IMR-90 (cell line): ENCODE measurements at regions not wholly inside any gene's neighbourhood (a gene's known extent, or its start where the extent isn't known, plus 50 kb on each side); places are given as distances from the start of the nearest gene placed in this dataset.

Experiments
- ATAC-seq: fragments of 200-7000 bp; cut with Tn5 transposase; 2 replicates; pipeline ENCODE4 v1.9.1; 2020; ENCODE audit warnings: low read depth, mild to moderate bottlenecking, moderate library complexity
- BruUV-seq: library from RNA; stranded (reverse); fragments of 400-500 nt; replicated peaks from 2 replicates; lab custom pipeline; 2021; lab: Mats Ljungman, UMichigan
- CTCF ChIA-PET: fragments of 300-600 bp; formaldehyde crosslinking; extraction: SDS; loops from one replicate; lab custom pipeline; 2021; ENCODE audit warnings: antibody characterized with exemption; lab: Yijun Ruan, JAX
- POLR2A ChIA-PET: fragments of 300-600 bp; sonication (Branson Sonifier 250); formaldehyde crosslinking; loops from one replicate; lab custom pipeline; 2022; ENCODE audit warnings: antibody characterized with exemption; ENCODE audit not compliant: unreplicated experiment; lab: Charles Lee
- DNase-seq: peaks from one replicate; pipeline ENCODE4 v3.0.0; 2013
- H2AFZ ChIP-seq: replicated peaks from 2 replicates; pipeline ENCODE3; 2013; ENCODE audit warnings: low read length, mild to moderate bottlenecking; ENCODE audit not compliant: poor library complexity
- H2AK5ac ChIP-seq: 2 replicates; pipeline ENCODE4 v1.6.1; 2013; ENCODE audit warnings: low read depth, low read length, inconsistent platforms
- H2AK9ac ChIP-seq: replicated peaks from 2 replicates; pipeline ENCODE3; 2013; ENCODE audit warnings: mild to moderate bottlenecking, low read depth, low read length, moderate library complexity; ENCODE audit not compliant: poor library complexity
- H2BK120ac ChIP-seq: 2 replicates; pipeline ENCODE4 v1.6.1; 2013; ENCODE audit warnings: low read depth, low read length, inconsistent platforms
- H2BK15ac ChIP-seq: 3 replicates; pipeline ENCODE4 v1.6.1; 2013; ENCODE audit warnings: low read depth, low read length, inconsistent platforms
- H2BK20ac ChIP-seq: 2 replicates; pipeline ENCODE4 v1.6.1; 2013; ENCODE audit warnings: low read depth, mild to moderate bottlenecking, inconsistent platforms, low read length, moderate library complexity
- H2BK5ac ChIP-seq: 2 replicates; pipeline ENCODE4 v1.6.1; 2013; ENCODE audit warnings: mild to moderate bottlenecking, low read depth, low read length, inconsistent platforms; ENCODE audit not compliant: poor library complexity, severe bottlenecking
- H3K14ac ChIP-seq: replicated peaks from 2 replicates; pipeline ENCODE4 v1.6.1; 2013; ENCODE audit warnings: low read depth, low read length, inconsistent platforms
- H3K18ac ChIP-seq: 2 replicates; pipeline ENCODE4 v1.6.1; 2013; ENCODE audit warnings: low read depth, low read length, control low read depth
- H3K23ac ChIP-seq: 2 replicates; pipeline ENCODE4 v1.6.1; 2013; ENCODE audit warnings: low read depth, low read length, inconsistent platforms
- H3K27ac ChIP-seq: 2 replicates; pipeline ENCODE4 v1.5.1; 2013; ENCODE audit warnings: mild to moderate bottlenecking, control low read depth, low read length; ENCODE audit not compliant: insufficient read depth
- H3K27me3 ChIP-seq: 2 replicates; pipeline ENCODE4 v1.6.1; 2013; ENCODE audit warnings: low read length; ENCODE audit not compliant: control insufficient read depth, insufficient read depth
- H3K36me3 ChIP-seq: 2 replicates; pipeline ENCODE4 v1.6.1; 2013; ENCODE audit warnings: low read length, mixed read lengths; ENCODE audit not compliant: control insufficient read depth, insufficient read depth
- H3K4ac ChIP-seq: 2 replicates; pipeline ENCODE4 v1.6.1; 2013; ENCODE audit warnings: low read depth, low read length, inconsistent platforms
- H3K4me1 ChIP-seq: 2 replicates; pipeline ENCODE4 v1.6.1; 2013; ENCODE audit warnings: low read length, mixed read lengths; ENCODE audit not compliant: control insufficient read depth, insufficient read depth
- H3K4me2 ChIP-seq: 2 replicates; pipeline ENCODE4 v1.6.1; 2013; ENCODE audit warnings: low read depth, mild to moderate bottlenecking, control low read depth, low read length, moderate library complexity
- H3K4me3 ChIP-seq: 2 replicates; pipeline ENCODE4 v1.5.1; 2013; ENCODE audit warnings: low read depth, mild to moderate bottlenecking, control low read depth, low read length, moderate library complexity; ENCODE audit not compliant: insufficient read depth
- H3K56ac ChIP-seq: 2 replicates; pipeline ENCODE4 v1.6.1; 2013; ENCODE audit warnings: low read length, inconsistent platforms; ENCODE audit not compliant: insufficient read depth; ENCODE audit errors: extremely low read depth
- H3K79me1 ChIP-seq, 2 experiments: 2 replicates each; pipeline ENCODE4 v1.6.1; 2013; ENCODE audit warnings: low read length in 2 of 2, inconsistent platforms in 1 of 2, low read depth in 1 of 2
- H3K9ac ChIP-seq: 2 replicates; pipeline ENCODE4 v1.6.1; 2013; ENCODE audit warnings: low read depth, low read length, control low read depth
- H3K9me1 ChIP-seq: 2 replicates; pipeline ENCODE4 v1.6.1; 2013; ENCODE audit warnings: low read length, inconsistent platforms; ENCODE audit not compliant: insufficient read depth
- H3K9me3 ChIP-seq: 2 replicates; pipeline ENCODE4 v1.6.1; 2013; ENCODE audit warnings: low read length; ENCODE audit not compliant: control insufficient read depth, insufficient read depth
- H4K20me1 ChIP-seq: 2 replicates; pipeline ENCODE4 v1.6.1; 2013; ENCODE audit warnings: low read length, inconsistent platforms; ENCODE audit not compliant: insufficient read depth
- H4K5ac ChIP-seq: 2 replicates; pipeline ENCODE4 v1.6.1; 2013; ENCODE audit warnings: mild to moderate bottlenecking, low read depth, low read length, control low read depth
- H4K8ac ChIP-seq, 2 experiments: 2 replicates each; pipeline ENCODE4 v1.6.1; 2013; ENCODE audit warnings: low read depth in 2 of 2, low read length in 2 of 2, control low read depth in 1 of 2, inconsistent platforms in 1 of 2
- H4K91ac ChIP-seq: 2 replicates; pipeline ENCODE4 v1.6.1; 2013; ENCODE audit warnings: low read depth, low read length, inconsistent platforms; ENCODE audit not compliant: insufficient read depth
- BHLHE40 ChIP-seq: fragments of 150-350 bp; IDR thresholded peaks from 2 replicates; pipeline ENCODE4 v1.6.1; 2016; ENCODE audit warnings: mild to moderate bottlenecking, low read depth, low read length
- CHD1 ChIP-seq: IDR thresholded peaks from 2 replicates; pipeline ENCODE4 v1.6.1; 2012; ENCODE audit warnings: low read depth, low read length, improper control_type of control experiment
- MAZ ChIP-seq: IDR thresholded peaks from 2 replicates; pipeline ENCODE4 v1.6.1; 2012; ENCODE audit warnings: low read depth, mild to moderate bottlenecking, low read length, improper control_type of control experiment, moderate library complexity, borderline replicate concordance
- POLR2A ChIP-seq: IDR thresholded peaks from 2 replicates; pipeline ENCODE4 v1.6.1; 2012; ENCODE audit warnings: mild to moderate bottlenecking, low read depth, low read length
- RAD21 ChIP-seq: IDR thresholded peaks from 2 replicates; pipeline ENCODE4 v1.6.1; 2012; ENCODE audit warnings: low read length, improper control_type of control experiment
- RFX5 ChIP-seq: IDR thresholded peaks from 2 replicates; pipeline ENCODE4 v1.8.0; 2012; ENCODE audit warnings: low read depth, mild to moderate bottlenecking, low read length, moderate library complexity
- USF2 ChIP-seq: fragments of 150-350 bp; IDR thresholded peaks from 2 replicates; pipeline ENCODE4 v1.6.1; 2017; ENCODE audit warnings: mild to moderate bottlenecking, antibody characterized with exemption, low read length, low read depth
- WGBS, 2 experiments: methylation state at CpG; one replicate each; pipeline versions ENCODE4 v1.1.5 to v1.1.7; 2013; ENCODE audit warnings: missing lambda C conversion rate in 2 of 2; ENCODE audit not compliant: insufficient read length in 1 of 2; ENCODE audit errors: extremely low coverage in 2 of 2; 5-methylcytosine and 5-hydroxymethylcytosine counted together
- dilution Hi-C: fragments of 300-500 bp; cut with HindIII; formaldehyde crosslinking; loops from one replicate; pipeline ENCODE4 v1.14.3; 2018; ENCODE audit warnings: low sequenced_read_pairs; ENCODE audit not compliant: unreplicated experiment
- in situ Hi-C: fragments of 300-500 bp; cut with MboI; formaldehyde crosslinking; loops from 3 replicates; pipeline ENCODE4 v1.14.3; 2019; ENCODE audit warnings: low sequenced_read_pairs, inconsistent platforms, mixed read lengths
- intact Hi-C: fragments of 100-400 bp; cut with micrococcal nuclease; formaldehyde crosslinking; loops from 2 replicates; pipeline ENCODE4 v1.10.0; 2022
- TF ChIP-seq, protein P1 (sequence below): conservative IDR thresholded peaks from 2 replicates; pipeline ENCODE4 v1.5.1; 2012; ENCODE audit warnings: mild to moderate bottlenecking, low read depth, low read length, improper control_type of control experiment

GRCh38 chr11:22928207-22928917 is 68.1 kb upstream of the CCDC179 start (continued):
- TF ChIP-seq POLR2A, result no peak

GRCh38 chr11:22930816-22931594 is 70.7 kb upstream of the CCDC179 start:
- H2AFZ ChIP-seq, result no peak overlapping the region
- H3K18ac ChIP-seq, result peak overlapping the region; percentile 4; the same call in 1 of the 2 replicates
- in situ Hi-C loops, result no loop called here
- H2BK5ac ChIP-seq, result peak overlapping the region; percentile 42
- ATAC-seq, result peak; percentile 32; the same call in 1 of the 2 replicates
- no peaks in the 10 kb centered on the region for H4K20me1 ChIP-seq
- H2AK5ac ChIP-seq, result peak overlapping the region; percentile 7; the same call in 1 of the 2 replicates
- H3K14ac ChIP-seq, result no peak overlapping the region; the same call in 1 of the 2 replicates
- H3K27me3 ChIP-seq, result no peaks in the 10 kb centered on the region
- peak overlapping the region; percentile 30 for H4K5ac ChIP-seq
- peak overlapping the region; percentile 77 for H3K4me2 ChIP-seq
- no peaks in the 10 kb centered on the region for H3K36me3 ChIP-seq
- H3K27ac ChIP-seq, result no peak overlapping the region
- CTCF ChIA-PET, result no interaction called here
- no CpG with 5 or more reads among the region's 5 CpGs for WGBS, 2 experiments
- no peak overlapping the region for H2AK9ac ChIP-seq
- peaks cover 2% of the 10 kb centered on the region for H3K4me1 ChIP-seq
- TF ChIP-seq RAD21 (no peak), BHLHE40 (no peak), CHD1 (no peak), RFX5 (no peak), USF2 (no peak), MAZ (no peak)
- TF ChIP-seq, protein P1, sequence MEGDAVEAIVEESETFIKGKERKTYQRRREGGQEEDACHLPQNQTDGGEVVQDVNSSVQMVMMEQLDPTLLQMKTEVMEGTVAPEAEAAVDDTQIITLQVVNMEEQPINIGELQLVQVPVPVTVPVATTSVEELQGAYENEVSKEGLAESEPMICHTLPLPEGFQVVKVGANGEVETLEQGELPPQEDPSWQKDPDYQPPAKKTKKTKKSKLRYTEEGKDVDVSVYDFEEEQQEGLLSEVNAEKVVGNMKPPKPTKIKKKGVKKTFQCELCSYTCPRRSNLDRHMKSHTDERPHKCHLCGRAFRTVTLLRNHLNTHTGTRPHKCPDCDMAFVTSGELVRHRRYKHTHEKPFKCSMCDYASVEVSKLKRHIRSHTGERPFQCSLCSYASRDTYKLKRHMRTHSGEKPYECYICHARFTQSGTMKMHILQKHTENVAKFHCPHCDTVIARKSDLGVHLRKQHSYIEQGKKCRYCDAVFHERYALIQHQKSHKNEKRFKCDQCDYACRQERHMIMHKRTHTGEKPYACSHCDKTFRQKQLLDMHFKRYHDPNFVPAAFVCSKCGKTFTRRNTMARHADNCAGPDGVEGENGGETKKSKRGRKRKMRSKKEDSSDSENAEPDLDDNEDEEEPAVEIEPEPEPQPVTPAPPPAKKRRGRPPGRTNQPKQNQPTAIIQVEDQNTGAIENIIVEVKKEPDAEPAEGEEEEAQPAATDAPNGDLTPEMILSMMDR, result no peak
- DNase-seq, result peak; percentile 16
- no peak overlapping the region; a peak in 1 of 4 replicates for H4K8ac ChIP-seq
- peaks cover 5% of the 10 kb centered on the region; the same call in 1 of the 2 replicates for H3K9me1 ChIP-seq
- H3K23ac ChIP-seq, result no peak overlapping the region
- POLR2A ChIA-PET, result no interaction called here
- no peak overlapping the region for H3K56ac ChIP-seq
- dilution Hi-C loops, result no loop called here
- no peak overlapping the region for H2BK15ac ChIP-seq
- no peaks in the 10 kb centered on the region; a peak in 2 of 4 replicates for H3K79me1 ChIP-seq
- H4K91ac ChIP-seq, result no peak overlapping the region
- H3K9ac ChIP-seq, result no peak overlapping the region
- intact Hi-C loops, result no loop called here
- BruUV-seq, result no TSS peak
- no peak overlapping the region for H2BK20ac ChIP-seq
- no peaks in the 10 kb centered on the region for H3K9me3 ChIP-seq
- H3K4me3 ChIP-seq, result no peak overlapping the region
- H2BK120ac ChIP-seq, result no peak overlapping the region
- no peak overlapping the region for H3K4ac ChIP-seq
